AML-193 (cell line): ENCODE measurements at regions not wholly inside any gene's neighbourhood (a gene's known extent, or its start where the extent isn't known, plus 50 kb on each side); places are given as distances from the start of the nearest gene placed in this dataset.
A peak's percentile ranks its signal among the peaks of the same experiment; 100 is the strongest.
"Not testable (repeated sequence)": the region's sequence is repeated elsewhere in the genome, so short reads cannot be mapped to it uniquely, and the experiment has no call there.

Experiments
- DNase-seq, 2 experiments: peaks; one replicate each; lab custom pipeline; 2025; lab: John Stamatoyannopoulos, UW

DNA sequence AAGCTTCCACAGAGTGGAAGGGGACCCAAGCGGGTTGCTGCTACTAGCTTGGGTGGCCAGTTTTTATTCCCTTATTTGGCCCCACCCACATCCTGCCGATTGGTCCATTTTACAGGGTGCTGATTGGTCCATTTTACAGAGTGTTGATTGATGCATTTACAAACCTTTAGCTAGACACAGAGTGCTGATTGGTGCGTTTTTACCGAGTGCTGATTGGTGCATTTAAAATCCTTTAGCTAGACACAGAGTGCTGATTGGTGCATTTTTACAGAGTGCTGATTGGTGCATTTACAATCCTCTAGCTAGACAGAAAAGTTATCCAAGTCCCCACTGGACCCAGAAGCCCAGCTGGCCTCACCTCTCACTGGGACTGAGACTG lies 187.0 kb upstream of the KCNMB2 start:
- not testable (repeated sequence) for DNase-seq

GRCh38 chr3:178350763-178351162 lies 185.5 kb upstream of the KCNMB2 start:
- no peak for DNase-seq

GRCh38 chr3:178352326-178353005 lies 183.8 kb upstream of the KCNMB2 start:
- no peak for DNase-seq

GRCh38 chr3:178353006-178353694 lies 183.1 kb upstream of the KCNMB2 start:
- DNase-seq: no peak

- no peak for DNase-seq
Measured at GRCh38 chr3:178359728-178360127, 176.5 kb upstream of the KCNMB2 start.

- not testable (repeated sequence) for DNase-seq
Measured at GRCh38 chr3:178363048-178363447, 173.2 kb upstream of the KCNMB2 start.

DNA sequence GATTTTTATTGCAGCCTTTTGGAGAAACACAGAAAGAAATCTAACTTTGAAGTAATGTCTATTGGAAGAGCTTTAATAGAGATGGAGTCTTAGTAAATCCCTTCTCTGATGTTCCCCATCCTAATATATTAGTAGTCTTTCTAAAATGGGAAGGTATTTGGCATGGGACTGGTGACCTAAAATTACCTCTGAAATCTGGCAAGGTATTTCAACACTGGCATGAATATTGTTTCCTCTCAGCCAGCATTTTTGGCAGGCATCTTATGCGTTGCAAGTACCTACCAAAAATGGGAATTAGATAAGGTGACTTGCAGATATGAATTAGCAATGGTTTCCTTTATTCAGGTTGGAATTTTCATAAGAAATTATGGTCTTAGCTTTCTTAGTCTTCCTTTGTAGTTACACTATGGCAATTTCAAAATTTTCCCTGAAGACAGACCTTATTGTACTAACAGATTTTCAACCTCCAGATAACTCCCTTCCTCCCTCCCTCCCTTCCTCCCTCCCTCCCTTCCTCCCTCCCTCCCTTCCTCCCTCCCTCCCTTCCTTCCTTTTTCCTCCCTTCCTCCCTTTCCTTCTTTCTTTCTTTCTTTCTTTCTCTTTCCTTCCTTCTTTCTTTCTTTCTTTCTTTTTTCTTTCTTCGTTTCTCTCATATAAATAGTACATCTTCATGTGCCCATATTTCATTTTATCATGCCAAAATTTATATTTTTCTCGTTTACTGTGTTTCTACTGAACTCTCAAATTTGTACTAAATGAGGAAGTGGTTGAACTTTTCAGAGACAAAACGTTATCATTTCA lies 168.2 kb upstream of the KCNMB2 start:
- DNase-seq: no peak

DNA sequence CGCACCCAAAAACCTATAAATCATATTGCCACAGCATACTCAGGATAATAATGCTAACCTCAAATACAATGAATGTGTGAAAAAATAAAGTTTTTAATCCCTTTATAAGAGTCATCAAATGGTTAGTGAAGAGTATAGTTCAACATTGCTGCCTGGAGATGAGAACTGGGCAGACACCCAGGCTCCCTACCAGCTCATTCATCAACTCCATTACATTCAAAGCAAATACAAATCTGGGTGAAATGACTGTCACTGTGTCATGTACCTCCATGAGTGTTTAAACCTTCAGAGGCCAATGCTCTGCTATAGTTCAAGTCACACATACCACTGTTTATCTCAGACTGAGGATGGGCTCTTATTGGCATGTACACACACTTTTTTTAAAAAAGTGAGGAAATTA lies 167.2 kb upstream of the KCNMB2 start:
- no peak for DNase-seq

DNA sequence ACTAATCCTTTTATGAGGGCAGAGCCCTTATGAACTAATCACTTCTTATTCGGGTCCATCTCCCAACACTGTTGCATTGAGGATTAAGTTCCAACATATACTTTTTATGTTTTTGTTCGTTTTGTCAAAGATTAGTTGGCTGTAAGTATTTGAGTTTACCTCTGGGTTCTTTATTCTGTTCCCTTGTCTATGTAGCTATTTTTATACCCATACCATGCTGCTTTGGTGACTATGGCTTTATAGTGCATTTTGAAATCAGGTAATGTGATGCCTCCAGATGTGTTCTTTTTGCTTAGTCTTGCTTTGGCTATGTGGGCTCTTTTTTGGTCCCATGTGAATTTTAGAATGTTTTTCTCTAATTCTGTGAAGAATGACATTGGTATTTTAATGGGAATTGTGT lies 166.4 kb upstream of the KCNMB2 start:
- DNase-seq: no peak

DNA sequence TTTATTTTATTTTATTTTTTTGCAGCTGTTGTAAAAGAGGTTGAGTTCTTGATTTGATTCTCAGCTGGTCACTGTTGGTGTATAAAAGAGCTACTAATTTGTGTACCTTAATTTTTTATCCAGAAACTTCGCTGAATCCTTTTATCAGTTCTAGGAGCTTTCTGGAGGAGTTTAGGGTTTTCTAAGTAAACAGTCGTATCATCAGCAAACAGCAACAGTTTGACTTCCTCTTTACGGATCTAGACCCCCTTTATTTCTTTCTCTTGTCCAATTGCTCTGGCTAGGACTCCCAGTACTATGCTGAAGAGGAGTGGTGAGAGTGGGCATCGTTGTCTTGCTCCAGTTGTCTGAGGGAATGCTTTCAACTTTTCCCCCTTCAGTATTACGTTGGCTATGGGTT lies 165.8 kb upstream of the KCNMB2 start:
- no peak for DNase-seq

GRCh38 chr3:178381555-178381954 lies 154.7 kb upstream of the KCNMB2 start:
- DNase-seq: no peak

DNA sequence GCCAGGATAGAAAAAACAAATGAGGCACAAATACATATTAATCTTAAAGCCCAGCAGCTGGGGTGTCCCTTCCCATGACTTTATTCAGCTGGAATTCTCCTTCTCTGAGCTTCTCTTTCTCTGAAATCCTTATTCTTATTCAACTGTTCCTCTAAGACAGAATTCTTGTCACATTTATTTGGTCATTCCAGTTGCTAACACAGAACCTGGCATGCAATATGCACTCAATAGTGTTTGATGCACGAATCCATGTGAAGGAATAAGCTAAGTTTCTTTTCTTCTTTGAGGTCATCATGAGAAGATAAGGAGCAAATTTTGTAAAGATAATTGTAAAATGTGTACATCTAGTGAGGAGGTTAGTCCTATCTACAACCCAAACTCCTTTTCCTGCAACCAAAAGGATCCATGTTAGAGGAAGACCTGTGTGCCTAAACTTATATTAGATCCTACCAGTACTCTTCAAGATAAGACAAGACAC lies 154.2 kb upstream of the KCNMB2 start:
- DNase-seq: no peak

DNA sequence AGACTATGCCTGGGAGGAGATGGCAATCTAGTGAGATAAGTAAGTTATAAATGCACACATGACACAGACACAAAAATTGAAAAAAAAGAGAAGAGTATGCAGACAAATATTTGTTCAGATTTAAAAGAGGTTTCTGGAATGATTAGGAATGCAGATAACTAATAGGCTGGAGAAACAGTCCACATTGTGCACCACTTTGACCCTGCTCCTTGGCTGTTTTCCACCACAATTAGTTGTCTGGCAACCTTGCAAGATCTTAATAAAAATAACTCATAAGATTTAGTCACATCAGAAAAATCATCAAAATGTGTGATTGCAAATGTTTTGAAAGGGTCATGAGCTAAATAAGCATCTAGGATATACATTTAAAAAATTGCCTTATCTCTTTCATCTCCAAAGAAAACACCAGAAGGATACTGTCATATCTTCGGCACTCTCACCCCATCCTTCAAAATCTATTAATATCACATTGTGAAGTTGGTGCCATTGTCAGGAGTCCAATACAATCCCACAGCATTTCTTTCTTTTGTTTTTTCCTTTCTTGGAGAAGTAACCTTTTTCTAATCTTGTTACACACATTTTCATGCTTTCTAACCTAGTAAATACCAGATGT lies 153.7 kb upstream of the KCNMB2 start:
- no peak for DNase-seq

- DNase-seq: no peak
Measured at GRCh38 chr3:178384321-178385230, 151.7 kb upstream of the KCNMB2 start.

DNA sequence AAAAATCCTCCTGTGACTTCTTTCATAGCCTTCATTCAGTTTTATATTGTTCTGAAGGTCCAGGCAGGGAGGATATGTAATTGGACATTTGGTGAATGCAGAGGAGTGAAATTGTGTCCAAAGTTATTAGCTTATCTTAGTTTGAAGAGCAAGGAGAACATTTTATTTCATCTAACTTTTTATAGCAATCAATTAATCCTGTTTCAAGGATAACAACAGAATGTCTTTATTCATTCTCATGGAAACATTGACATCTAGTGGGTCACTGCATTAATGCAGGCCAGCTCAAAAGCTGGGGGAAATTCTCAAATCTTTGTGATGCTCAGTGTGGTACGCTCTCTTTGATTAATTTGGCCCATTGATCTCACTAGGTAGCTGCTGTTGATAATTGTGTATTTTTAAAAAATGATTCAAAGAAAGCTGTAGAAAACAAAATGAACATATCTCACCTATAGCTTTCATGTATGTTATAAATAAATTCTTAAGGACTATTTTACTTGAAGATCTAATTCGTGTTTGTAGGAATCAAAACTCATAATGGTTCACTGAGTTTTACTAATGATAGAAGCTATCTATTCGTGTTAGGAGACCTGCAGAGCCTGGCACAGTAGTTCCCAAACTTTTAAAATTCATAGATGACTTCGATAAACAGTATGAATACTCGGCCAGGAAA lies 150.8 kb upstream of the KCNMB2 start:
- DNase-seq: peak; percentile 16 to 40

GRCh38 chr3:178386401-178386800 lies 149.8 kb upstream of the KCNMB2 start:
- DNase-seq: no peak

DNA sequence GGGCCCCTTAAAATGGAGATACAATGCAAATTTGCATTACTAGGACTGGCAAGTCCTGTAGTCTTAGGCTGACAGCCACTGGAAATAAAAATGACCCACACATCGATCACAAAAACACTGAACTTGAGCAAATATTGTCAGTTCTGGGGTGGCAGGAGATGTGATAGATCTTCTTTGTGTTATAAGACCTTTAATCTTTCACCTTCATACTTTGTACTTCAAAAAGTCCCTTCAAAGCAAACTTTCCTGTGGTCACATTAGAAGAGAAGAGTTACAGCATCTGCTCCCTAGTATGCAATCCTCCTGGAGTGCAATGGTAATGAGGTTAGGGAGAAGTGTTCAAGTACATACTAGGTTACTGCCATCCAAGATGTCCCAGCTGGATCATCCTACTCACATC lies 149.4 kb upstream of the KCNMB2 start:
- no peak for DNase-seq

DNA sequence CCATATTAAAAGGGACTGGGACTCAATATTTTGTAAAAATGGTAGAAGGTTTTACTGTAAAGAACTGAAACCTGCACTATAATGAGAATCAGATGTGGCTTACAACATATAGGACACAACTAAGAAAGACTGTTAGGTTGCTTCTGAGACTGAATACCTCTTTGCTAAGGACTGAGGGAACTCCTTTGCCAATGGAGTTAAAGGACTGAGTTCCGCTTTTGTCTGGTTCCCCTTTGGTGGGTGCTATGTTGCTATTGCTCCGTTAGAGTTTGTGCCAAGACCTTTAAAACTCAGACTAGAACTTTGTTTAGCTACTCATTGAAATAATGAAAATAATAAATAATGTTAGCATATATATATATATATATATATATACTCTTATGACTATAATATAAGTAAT lies 147.8 kb upstream of the KCNMB2 start:
- DNase-seq: no peak

DNA sequence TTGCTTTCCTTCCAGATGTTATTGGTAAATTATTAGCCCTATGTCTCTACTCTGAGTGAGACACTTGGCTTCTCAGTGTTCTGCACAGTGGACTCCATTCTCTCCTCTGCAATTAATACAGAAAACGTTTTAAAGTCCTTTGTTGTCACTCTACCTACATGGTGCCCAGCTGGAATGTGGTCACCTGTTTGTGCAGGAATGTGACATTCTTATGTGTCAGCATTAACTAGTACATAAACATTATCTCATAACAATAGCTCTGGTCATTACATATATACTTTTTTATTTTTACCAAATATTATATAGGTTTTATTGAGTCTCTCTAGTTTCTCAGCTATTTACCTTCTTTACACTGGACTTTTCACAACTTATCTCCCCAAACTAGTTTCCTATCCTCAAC lies 147.0 kb upstream of the KCNMB2 start:
- no peak for DNase-seq

- DNase-seq: no peak
Measured at GRCh38 chr3:178392511-178392926, 143.7 kb upstream of the KCNMB2 start.

DNA sequence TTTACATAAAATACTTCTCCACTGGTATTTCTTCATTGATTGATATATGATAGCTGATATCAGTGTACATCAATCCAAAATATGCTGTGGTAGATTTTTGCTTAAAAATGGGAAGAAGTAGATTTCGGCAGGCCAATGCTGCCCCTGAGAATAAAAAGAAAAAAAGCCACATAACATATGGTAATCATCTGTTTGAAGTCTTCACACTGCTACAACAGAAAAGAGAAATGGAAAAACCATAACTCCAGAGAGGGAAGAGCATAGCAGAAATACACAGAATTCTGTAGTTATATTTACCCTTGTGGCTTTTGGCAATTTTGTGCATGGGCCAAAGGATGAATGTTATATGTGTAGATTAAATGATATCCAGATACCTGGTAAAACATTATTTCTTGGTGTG lies 143.1 kb upstream of the KCNMB2 start:
- no peak for DNase-seq
